ENCODE measurements at regions not wholly inside any gene's neighbourhood (a gene's known extent, or its start where the extent isn't known, plus 50 kb on each side); places are given as distances from the start of the nearest gene placed in this dataset.

- TF ChIP-seq SIN3A (IDR thresholded peaks at IDR 0.05; ENCODE audit: borderline replicate concordance, insufficient read depth, low read length) (no peak), POLR2AphosphoS5 (IDR thresholded peaks at IDR 0.05; ENCODE audit: low read depth, low read length) (no peak), FOXP2 (optimal IDR thresholded peaks at IDR 0.05; ENCODE audit: borderline replicate concordance, extremely low read depth, extremely low read length, insufficient read depth) (no peak), TAF1 (IDR thresholded peaks at IDR 0.05; ENCODE audit: borderline replicate concordance, insufficient read depth, low read length) (no peak), REST (IDR thresholded peaks at IDR 0.05; ENCODE audit: insufficient read depth in 1 of 2, low read depth in 2 of 2, low read length in 2 of 2) (no peak)
These were observed 76.6 kb downstream of the UNCX start for GRCh38 chr7:1309290-1309689.

GRCh38 chr7:1309996-1310395 is 77.3 kb downstream of the UNCX start:
- TF ChIP-seq FOXP2 (optimal IDR thresholded peaks at IDR 0.05; ENCODE audit: borderline replicate concordance, extremely low read depth, extremely low read length, insufficient read depth), result no peak
- TF ChIP-seq POLR2AphosphoS5 (IDR thresholded peaks at IDR 0.05; ENCODE audit: low read depth, low read length), result no peak
- TF ChIP-seq TAF1 (IDR thresholded peaks at IDR 0.05; ENCODE audit: borderline replicate concordance, insufficient read depth, low read length), result no peak
- no peak for TF ChIP-seq REST (IDR thresholded peaks at IDR 0.05; ENCODE audit: insufficient read depth in 1 of 2, low read depth in 2 of 2, low read length in 2 of 2)
- no peak for TF ChIP-seq SIN3A (IDR thresholded peaks at IDR 0.05; ENCODE audit: borderline replicate concordance, insufficient read depth, low read length)

- TF ChIP-seq SIN3A (IDR thresholded peaks at IDR 0.05; ENCODE audit: borderline replicate concordance, insufficient read depth, low read length) (no peak), TAF1 (IDR thresholded peaks at IDR 0.05; ENCODE audit: borderline replicate concordance, insufficient read depth, low read length) (no peak), REST (IDR thresholded peaks at IDR 0.05; ENCODE audit: insufficient read depth in 1 of 2, low read depth in 2 of 2, low read length in 2 of 2) (no peak), FOXP2 (optimal IDR thresholded peaks at IDR 0.05; ENCODE audit: borderline replicate concordance, extremely low read depth, extremely low read length, insufficient read depth) (no peak), POLR2AphosphoS5 (IDR thresholded peaks at IDR 0.05; ENCODE audit: low read depth, low read length) (no peak)
These were observed 78.3 kb downstream of the UNCX start for GRCh38 chr7:1310936-1311335.

GRCh38 chr7:1311406-1312135 is 78.9 kb downstream of the UNCX start:
- TF ChIP-seq REST (IDR thresholded peaks at IDR 0.05; ENCODE audit: insufficient read depth in 1 of 2, low read depth in 2 of 2, low read length in 2 of 2) (no peak), FOXP2 (optimal IDR thresholded peaks at IDR 0.05; ENCODE audit: borderline replicate concordance, extremely low read depth, extremely low read length, insufficient read depth) (no peak), SIN3A (IDR thresholded peaks at IDR 0.05; ENCODE audit: borderline replicate concordance, insufficient read depth, low read length) (no peak), POLR2AphosphoS5 (IDR thresholded peaks at IDR 0.05; ENCODE audit: low read depth, low read length) (no peak), TAF1 (IDR thresholded peaks at IDR 0.05; ENCODE audit: borderline replicate concordance, insufficient read depth, low read length) (no peak)
